SK-N-SH (cell line): ENCODE measurements at regions not wholly inside any gene's neighbourhood (a gene's known extent, or its start where the extent isn't known, plus 50 kb on each side); places are given as distances from the start of the nearest gene placed in this dataset.

Experiments
- CTCF ChIA-PET: fragments of 300-600, 350-600 bp; formaldehyde crosslinking; extraction: SDS; loops from one replicate; lab custom pipeline; 2021; lab: Yijun Ruan, JAX
- POLR2A ChIA-PET: fragments of 350-600 bp; sonication (Branson Sonifier 250); formaldehyde crosslinking; extraction: SDS; loops from one replicate; lab custom pipeline; 2020; ENCODE audit warnings: antibody characterized with exemption, inconsistent platforms; lab: Yijun Ruan, JAX
- DNase-seq: peaks from one replicate; pipeline ENCODE4 v3.0.0; 2012
- H2AFZ ChIP-seq: fragments of 200-600 bp; sonication (generic); 2 replicates; pipeline ENCODE4 v1.8.1; 2016; ENCODE audit warnings: antibody characterized with exemption, mild to moderate bottlenecking, low read depth
- H3F3A ChIP-seq: fragments of 200-600 bp; sonication (generic); replicated peaks from 2 replicates; pipeline ENCODE3; 2016; ENCODE audit warnings: antibody characterized with exemption, mild to moderate bottlenecking; ENCODE audit not compliant: insufficient read depth
- H3K27ac ChIP-seq, 2 experiments: fragments of 200-500 bp in 1 of 2; fragments of 200-600 bp in 1 of 2; sonication (Bioruptor generic) in 1 of 2; sonication (generic), shearing (Covaris generic) in 1 of 2; 2 replicates each; pipeline versions ENCODE4 v1.5.1 to v1.6.1; 2014 to 2016; ENCODE audit warnings: low read depth in 2 of 2, inconsistent platforms in 1 of 2, low read length in 1 of 2, mild to moderate bottlenecking in 1 of 2, mixed read lengths in 1 of 2
- H3K27me3 ChIP-seq: fragments of 200-600 bp; sonication (generic), shearing (Covaris generic); 2 replicates; pipeline ENCODE4 v1.6.1; 2016; ENCODE audit warnings: mixed run types; ENCODE audit not compliant: insufficient read depth
- H3K36me3 ChIP-seq, 2 experiments: fragments of 200-500 bp in 1 of 2; fragments of 200-600 bp in 1 of 2; sonication (Bioruptor generic) in 1 of 2; sonication (generic) in 1 of 2; replicated peaks in 1 of 2; 2 replicates each; pipeline versions ENCODE3 to v1.5.1; 2014 to 2016; ENCODE audit warnings: low read length in 1 of 2, mild to moderate bottlenecking in 1 of 2; ENCODE audit not compliant: insufficient read depth in 2 of 2, control insufficient read depth in 1 of 2
- H3K4me1 ChIP-seq, 2 experiments: fragments of 200-500 bp in 1 of 2; fragments of 200-600 bp in 1 of 2; sonication (Bioruptor generic) in 1 of 2; sonication (generic), shearing (Covaris generic) in 1 of 2; 2 replicates each; pipeline versions ENCODE4 v1.5.1 to v1.6.1; 2014 to 2016; ENCODE audit warnings: low read depth in 1 of 2, low read length in 1 of 2, mixed run types in 1 of 2; ENCODE audit not compliant: insufficient read depth in 2 of 2, control insufficient read depth in 1 of 2
- H3K4me2 ChIP-seq: fragments of 200-600 bp; sonication (generic), shearing (Covaris generic); 2 replicates; pipeline ENCODE4 v1.6.1; 2017; ENCODE audit warnings: mixed run types
- H3K4me3 ChIP-seq, 2 experiments: fragments of 200-500 bp in 1 of 2; fragments of 200-600 bp in 1 of 2; sonication (Bioruptor generic) in 1 of 2; sonication (generic), shearing (Covaris generic) in 1 of 2; 2 replicates each; pipeline versions ENCODE4 v1.5.1 to v1.8.1; 2014 to 2016; ENCODE audit warnings: low read depth in 2 of 2, inconsistent platforms in 1 of 2, low read length in 1 of 2, mild to moderate bottlenecking in 1 of 2, mixed read lengths in 1 of 2, moderate library complexity in 1 of 2
- H3K79me2 ChIP-seq: fragments of 200-600 bp; sonication (generic); 2 replicates; pipeline ENCODE4 v1.8.1; 2017; ENCODE audit warnings: mild to moderate bottlenecking; ENCODE audit not compliant: insufficient read depth
- H3K9ac ChIP-seq: fragments of 200-600 bp; sonication (generic); 2 replicates; pipeline ENCODE4 v1.6.1; 2017; ENCODE audit warnings: mixed run types
- H3K9me2 ChIP-seq: fragments of 200-600 bp; sonication (generic); 2 replicates; pipeline ENCODE4 v1.6.1; 2017; ENCODE audit warnings: mixed run types
- H3K9me3 ChIP-seq: fragments of 200-600 bp; sonication (generic); 2 replicates; pipeline ENCODE4 v1.6.1; 2017; ENCODE audit warnings: mixed run types, mild to moderate bottlenecking, moderate library complexity
- H4K20me1 ChIP-seq: fragments of 200-600 bp; sonication (generic); 2 replicates; pipeline ENCODE4 v1.6.1; 2017; ENCODE audit warnings: mild to moderate bottlenecking, mixed run types; ENCODE audit not compliant: insufficient read depth
- CTCF ChIP-seq: fragments of 200-600 bp; sonication (generic); IDR thresholded peaks from 2 replicates; pipeline ENCODE4 v1.6.1; 2017; ENCODE audit warnings: antibody characterized with exemption, mild to moderate bottlenecking, moderate library complexity
- ELF1 ChIP-seq: IDR thresholded peaks from 2 replicates; pipeline ENCODE4 v1.4.0; 2012
- FOXJ3 ChIP-seq: sonication (generic); formaldehyde crosslinking; IDR thresholded peaks from 2 replicates; pipeline ENCODE4 v1.5.1; 2020; ENCODE audit warnings: mild to moderate bottlenecking, missing genetic modification reagents
- GATA2 ChIP-seq: sonication (generic); formaldehyde crosslinking; IDR thresholded peaks from 2 replicates; pipeline ENCODE4 v1.5.0; 2020; ENCODE audit warnings: mild to moderate bottlenecking, missing genetic modification reagents
- JUND ChIP-seq: IDR thresholded peaks from 2 replicates; pipeline ENCODE4 v1.4.0; 2012
- NRF1 ChIP-seq: IDR thresholded peaks from 2 replicates; pipeline ENCODE4 v1.6.1; 2012; ENCODE audit warnings: low read depth, mild to moderate bottlenecking, low read length
- POLR2AphosphoS5 ChIP-seq: IDR thresholded peaks from 2 replicates; pipeline ENCODE4 v1.6.1; 2012; ENCODE audit warnings: low read depth, low read length
- RAD21 ChIP-seq: IDR thresholded peaks from 2 replicates; pipeline ENCODE4 v1.6.1; 2012; ENCODE audit warnings: mild to moderate bottlenecking, low read length
- REST ChIP-seq: IDR thresholded peaks from 2 replicates; pipeline ENCODE4 v1.6.1; 2012; ENCODE audit warnings: mild to moderate bottlenecking, low read depth, low read length, moderate library complexity
- USF2 ChIP-seq: fragments of 150-350 bp; IDR thresholded peaks from 2 replicates; pipeline ENCODE4 v1.6.1; 2017; ENCODE audit warnings: antibody characterized with exemption, low read length, low read depth, borderline replicate concordance
- YY1 ChIP-seq: IDR thresholded peaks from 2 replicates; pipeline ENCODE4 v1.4.0; 2012; ENCODE audit warnings: low read depth, mild to moderate bottlenecking
- ZBTB33 ChIP-seq: IDR thresholded peaks from 2 replicates; pipeline ENCODE4 v1.4.0; 2012; ENCODE audit warnings: low read depth, borderline replicate concordance
- WGBS: methylation state at CpG from one replicate; pipeline ENCODE4 v1.1.6; 2017; ENCODE audit warnings: low lambda C conversion rate; 5-methylcytosine and 5-hydroxymethylcytosine counted together

GRCh38 chr15:72851586-72851985 lies 68.0 kb upstream of the ADPGK start:
- H3K79me2 ChIP-seq, result no peaks in the 10 kb centered on the region
- no peaks in the 10 kb centered on the region; the same call in 1 of the 2 replicates for H3K27me3 ChIP-seq
- H3F3A ChIP-seq, result no peaks in the 10 kb centered on the region
- no peak overlapping the region for H3K4me3 ChIP-seq
- no peak for DNase-seq
- no peaks in the 10 kb centered on the region for H4K20me1 ChIP-seq
- no peaks in the 10 kb centered on the region for H3K4me1 ChIP-seq
- no peak overlapping the region for H3K4me2 ChIP-seq
- CTCF ChIA-PET, result no interaction called here
- WGBS, result 50% methylated on average over 8 of the region's 8 CpGs
- no peak overlapping the region for H2AFZ ChIP-seq
- no peaks in the 10 kb centered on the region for H3K9me2 ChIP-seq
- POLR2A ChIA-PET, result no interaction called here
- no peaks in the 10 kb centered on the region for H3K36me3 ChIP-seq
- no peak overlapping the region for H3K27ac ChIP-seq
- TF ChIP-seq FOXJ3 (no peak), RAD21 (no peak), ZBTB33 (no peak), ELF1 (no peak), REST (no peak), GATA2 (CRISPR knock-in tag) (no peak), NRF1 (no peak), POLR2AphosphoS5 (no peak), CTCF (no peak), USF2 (no peak), JUND (no peak), YY1 (no peak)
- H3K9ac ChIP-seq, result no peak overlapping the region
- no peaks in the 10 kb centered on the region for H3K9me3 ChIP-seq
